ENCODE measurements at regions not wholly inside any gene's neighbourhood (a gene's known extent, or its start where the extent isn't known, plus 50 kb on each side); places are given as distances from the start of the nearest gene placed in this dataset.

GRCh38 chr4:180949424-180950213 lies 1293.6 kb upstream of the TENM3 start:
- no peaks in the 10 kb centered on the region for H3K9me3 ChIP-seq (ENCODE audit: insufficient read depth, low read length)
- no peak for TF ChIP-seq SUZ12 (IDR thresholded peaks at IDR 0.05; ENCODE audit: extremely low read depth, insufficient read depth, insufficient read length)
- TF ChIP-seq ZNF274 (IDR thresholded peaks at IDR 0.05; ENCODE audit: low read depth, low read length), result no peak
- TF ChIP-seq YY1 (IDR thresholded peaks at IDR 0.05; ENCODE audit: insufficient read depth, insufficient read length), result no peak

DNA sequence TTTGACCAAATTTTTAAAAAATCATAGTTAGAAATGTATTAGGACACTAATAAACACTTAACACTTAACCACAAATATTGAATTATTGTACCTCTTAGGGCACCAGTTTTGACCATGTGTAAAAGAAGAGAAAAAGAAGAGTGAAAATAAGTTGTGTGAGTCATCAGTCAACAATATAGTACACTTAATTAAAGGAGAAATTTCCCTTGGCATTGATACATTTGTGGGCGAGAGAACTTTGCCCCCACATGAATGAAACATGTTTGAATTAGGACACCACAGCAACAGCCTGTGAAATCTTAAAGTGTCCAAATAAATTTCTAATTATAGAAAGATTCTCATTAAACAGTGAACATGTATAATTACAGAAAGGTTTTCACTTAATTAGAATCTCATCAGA lies 1292.8 kb upstream of the TENM3 start:
- no peak overlapping the region for H3K4me3 ChIP-seq (ENCODE audit: insufficient read length, low read depth)
- no peak for DNase-seq (ENCODE audit: low read depth, low spot score)
- no peaks in the 10 kb centered on the region for H3K4me1 ChIP-seq (ENCODE audit: insufficient read depth, insufficient read length)
- no peak for TF ChIP-seq ZNF274 (IDR thresholded peaks at IDR 0.05; ENCODE audit: low read depth, low read length)
- TF ChIP-seq YY1 (IDR thresholded peaks at IDR 0.05; ENCODE audit: insufficient read depth, insufficient read length), result no peak
- no peak overlapping the region for H3K9ac ChIP-seq (ENCODE audit: insufficient read length, low read depth)
- H3K27me3 ChIP-seq (ENCODE audit: insufficient read depth, insufficient read length), result no peaks in the 10 kb centered on the region
- no peaks in the 10 kb centered on the region for H3K9me3 ChIP-seq (ENCODE audit: insufficient read depth, low read length)
- no peaks in the 10 kb centered on the region for H3K36me3 ChIP-seq (ENCODE audit: insufficient read depth, insufficient read length, low read length)

More at GRCh38 chr4:180949424-180950213, 1293.6 kb upstream of the TENM3 start:
- no peak overlapping the region for H3K9ac ChIP-seq (ENCODE audit: insufficient read length, low read depth)
- no peaks in the 10 kb centered on the region for H3K27me3 ChIP-seq (ENCODE audit: insufficient read depth, insufficient read length)
- no peak for DNase-seq (ENCODE audit: low read depth, low spot score)
- no peaks in the 10 kb centered on the region for H3K4me1 ChIP-seq (ENCODE audit: insufficient read depth, insufficient read length)
- no peak overlapping the region for H3K4me3 ChIP-seq (ENCODE audit: insufficient read length, low read depth)
- no peaks in the 10 kb centered on the region for H3K36me3 ChIP-seq (ENCODE audit: insufficient read depth, insufficient read length, low read length)

GRCh38 chr4:180951312-180951711 lies 1291.9 kb upstream of the TENM3 start:
- TF ChIP-seq ZNF274 (IDR thresholded peaks at IDR 0.05; ENCODE audit: low read depth, low read length) (no peak), YY1 (IDR thresholded peaks at IDR 0.05; ENCODE audit: insufficient read depth, insufficient read length) (no peak), SUZ12 (IDR thresholded peaks at IDR 0.05; ENCODE audit: extremely low read depth, insufficient read depth, insufficient read length) (no peak)
- H3K36me3 ChIP-seq (ENCODE audit: insufficient read depth, insufficient read length, low read length), result no peaks in the 10 kb centered on the region

GRCh38 chr4:180953572-180953971 lies 1289.6 kb upstream of the TENM3 start:
- no peaks in the 10 kb centered on the region for H3K9me3 ChIP-seq (ENCODE audit: insufficient read depth, low read length)
- H3K4me3 ChIP-seq (ENCODE audit: insufficient read length, low read depth), result no peak overlapping the region
- H3K36me3 ChIP-seq (ENCODE audit: insufficient read depth, insufficient read length, low read length), result no peaks in the 10 kb centered on the region
- no peak for DNase-seq (ENCODE audit: low read depth, low spot score)
- H3K9ac ChIP-seq (ENCODE audit: insufficient read length, low read depth), result no peak overlapping the region
- H3K4me1 ChIP-seq (ENCODE audit: insufficient read depth, insufficient read length), result no peaks in the 10 kb centered on the region
- no peak for TF ChIP-seq SUZ12 (IDR thresholded peaks at IDR 0.05; ENCODE audit: extremely low read depth, insufficient read depth, insufficient read length)
- no peak for TF ChIP-seq ZNF274 (IDR thresholded peaks at IDR 0.05; ENCODE audit: low read depth, low read length)
- TF ChIP-seq YY1 (IDR thresholded peaks at IDR 0.05; ENCODE audit: insufficient read depth, insufficient read length), result no peak
- no peaks in the 10 kb centered on the region for H3K27me3 ChIP-seq (ENCODE audit: insufficient read depth, insufficient read length)

More at GRCh38 chr4:180951312-180951711, 1291.9 kb upstream of the TENM3 start:
- Histone ChIP-seq H3K9ac (ENCODE audit: insufficient read length, low read depth) (no peak overlapping the region), H3K4me3 (ENCODE audit: insufficient read length, low read depth) (no peak overlapping the region), H3K27me3 (ENCODE audit: insufficient read depth, insufficient read length) (no peaks in the 10 kb centered on the region), H3K4me1 (ENCODE audit: insufficient read depth, insufficient read length) (no peaks in the 10 kb centered on the region), H3K9me3 (ENCODE audit: insufficient read depth, low read length) (no peaks in the 10 kb centered on the region)
- DNase-seq (ENCODE audit: low read depth, low spot score), result no peak

GRCh38 chr4:180960743-180961401 lies 1282.3 kb upstream of the TENM3 start:
- TF ChIP-seq SUZ12 (IDR thresholded peaks at IDR 0.05; ENCODE audit: extremely low read depth, insufficient read depth, insufficient read length) (no peak), YY1 (IDR thresholded peaks at IDR 0.05; ENCODE audit: insufficient read depth, insufficient read length) (no peak), ZNF274 (IDR thresholded peaks at IDR 0.05; ENCODE audit: low read depth, low read length) (no peak)
- no peak for DNase-seq (ENCODE audit: low read depth, low spot score)
- Histone ChIP-seq H3K9ac (ENCODE audit: insufficient read length, low read depth) (no peak overlapping the region), H3K4me1 (ENCODE audit: insufficient read depth, insufficient read length) (no peaks in the 10 kb centered on the region), H3K27me3 (ENCODE audit: insufficient read depth, insufficient read length) (no peaks in the 10 kb centered on the region), H3K4me3 (ENCODE audit: insufficient read length, low read depth) (no peak overlapping the region), H3K9me3 (ENCODE audit: insufficient read depth, low read length) (no peaks in the 10 kb centered on the region), H3K36me3 (ENCODE audit: insufficient read depth, insufficient read length, low read length) (no peaks in the 10 kb centered on the region)

GRCh38 chr4:180962268-180962667 lies 1280.9 kb upstream of the TENM3 start:
- DNase-seq (ENCODE audit: low read depth, low spot score), result no peak
- Histone ChIP-seq H3K9ac (ENCODE audit: insufficient read length, low read depth) (no peak overlapping the region), H3K4me3 (ENCODE audit: insufficient read length, low read depth) (no peak overlapping the region), H3K36me3 (ENCODE audit: insufficient read depth, insufficient read length, low read length) (no peaks in the 10 kb centered on the region), H3K27me3 (ENCODE audit: insufficient read depth, insufficient read length) (no peaks in the 10 kb centered on the region), H3K9me3 (ENCODE audit: insufficient read depth, low read length) (no peaks in the 10 kb centered on the region), H3K4me1 (ENCODE audit: insufficient read depth, insufficient read length) (no peaks in the 10 kb centered on the region)
- no peak for TF ChIP-seq ZNF274 (IDR thresholded peaks at IDR 0.05; ENCODE audit: low read depth, low read length)
- no peak for TF ChIP-seq YY1 (IDR thresholded peaks at IDR 0.05; ENCODE audit: insufficient read depth, insufficient read length)
- no peak for TF ChIP-seq SUZ12 (IDR thresholded peaks at IDR 0.05; ENCODE audit: extremely low read depth, insufficient read depth, insufficient read length)

DNA sequence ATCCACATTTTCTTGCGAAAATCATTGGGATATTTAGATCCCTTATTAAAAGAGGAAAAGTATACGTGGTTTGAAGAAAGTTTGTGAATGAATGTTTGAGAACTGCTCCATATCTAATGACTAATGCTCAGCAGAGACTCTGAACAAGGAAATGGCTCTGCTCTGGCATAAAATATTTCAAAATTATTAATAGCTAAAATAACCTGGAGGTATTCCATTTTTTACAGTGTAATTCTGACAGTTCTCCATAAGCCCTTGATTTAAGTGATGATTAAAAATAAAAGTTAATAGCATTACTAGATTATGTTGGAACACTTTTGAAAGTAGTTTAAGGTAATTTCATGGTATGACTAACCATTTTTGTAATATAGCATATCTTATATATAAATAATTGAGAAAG lies 1276.9 kb upstream of the TENM3 start:
- Histone ChIP-seq H3K36me3 (ENCODE audit: insufficient read depth, insufficient read length, low read length) (no peaks in the 10 kb centered on the region), H3K27me3 (ENCODE audit: insufficient read depth, insufficient read length) (no peaks in the 10 kb centered on the region), H3K9ac (ENCODE audit: insufficient read length, low read depth) (no peak overlapping the region), H3K4me3 (ENCODE audit: insufficient read length, low read depth) (no peak overlapping the region), H3K4me1 (ENCODE audit: insufficient read depth, insufficient read length) (no peaks in the 10 kb centered on the region), H3K9me3 (ENCODE audit: insufficient read depth, low read length) (no peaks in the 10 kb centered on the region)
- no peak for TF ChIP-seq YY1 (IDR thresholded peaks at IDR 0.05; ENCODE audit: insufficient read depth, insufficient read length)
- no peak for DNase-seq (ENCODE audit: low read depth, low spot score)

All from NT2/D1 (cell line).